Neural cell (in vitro differentiated cells): ENCODE measurements at regions not wholly inside any gene's neighbourhood (a gene's known extent, or its start where the extent isn't known, plus 50 kb on each side); places are given as distances from the start of the nearest gene placed in this dataset.

Source experiments
- H2AFZ ChIP-seq: fragments of 200-600, 300-800 bp; sonication (generic), shearing (Covaris generic); 2 replicates; pipeline ENCODE4 v1.6.0; 2014; ENCODE audit warnings: low read depth, mild to moderate bottlenecking, antibody characterized with exemption, low read length, moderate library complexity
- H3F3A ChIP-seq: fragments of 200-600 bp; shearing (Covaris generic); 2 replicates; pipeline ENCODE4 v1.6.1; 2016; ENCODE audit warnings: mild to moderate bottlenecking, moderate library complexity, mixed read lengths, antibody characterized with exemption, low read length; ENCODE audit not compliant: insufficient read depth, poor library complexity, severe bottlenecking
- H3K27ac ChIP-seq: fragments of 200-600, 300-800 bp; sonication (generic), shearing (Covaris generic); 2 replicates; pipeline ENCODE4 v1.5.1; 2014; ENCODE audit warnings: mild to moderate bottlenecking, low read length, moderate library complexity
- H3K27me3 ChIP-seq: fragments of 300-800, 200-600 bp; sonication (generic), shearing (Covaris generic); 2 replicates; pipeline ENCODE4 v1.6.0; 2014; ENCODE audit warnings: mild to moderate bottlenecking, low read depth, low read length, moderate library complexity; ENCODE audit not compliant: insufficient read depth
- H3K36me3 ChIP-seq: fragments of 300-800, 200-600 bp; sonication (generic), shearing (Covaris generic); 2 replicates; pipeline ENCODE4 v1.5.1; 2014; ENCODE audit warnings: mild to moderate bottlenecking, antibody characterized with exemption, low read length, moderate library complexity; ENCODE audit not compliant: insufficient read depth
- H3K4me2 ChIP-seq: fragments of 300-800, 200-600 bp; sonication (generic), shearing (Covaris generic); 2 replicates; pipeline ENCODE4 v1.6.0; 2014; ENCODE audit warnings: mild to moderate bottlenecking, low read length
- H3K4me3 ChIP-seq: fragments of 300-800, 200-600 bp; sonication (generic), shearing (Covaris generic); 2 replicates; pipeline ENCODE4 v1.5.1; 2014; ENCODE audit warnings: mild to moderate bottlenecking, low read length, moderate library complexity
- H3K79me2 ChIP-seq: fragments of 200-600 bp; shearing (Covaris generic); replicated peaks from 2 replicates; pipeline ENCODE4 v1.6.0; 2014; ENCODE audit warnings: mild to moderate bottlenecking, low read length, moderate library complexity; ENCODE audit not compliant: insufficient read depth
- H3K9ac ChIP-seq: fragments of 300-800, 200-600 bp; sonication (generic), shearing (Covaris generic); 2 replicates; pipeline ENCODE4 v1.6.1; 2016; ENCODE audit warnings: mild to moderate bottlenecking, low read length, mixed read lengths
- H3K9me2 ChIP-seq: fragments of 200-600 bp; shearing (Covaris generic); 2 replicates; pipeline ENCODE4 v1.6.1; 2016; ENCODE audit warnings: mild to moderate bottlenecking, low read length, mixed read lengths; ENCODE audit not compliant: insufficient read depth
- H3K9me3 ChIP-seq: fragments of 200-600, 300-800 bp; sonication (generic), shearing (Covaris generic); 2 replicates; pipeline ENCODE4 v1.6.1; 2016; ENCODE audit warnings: mild to moderate bottlenecking, mixed run types, low read length, moderate library complexity, mixed read lengths
- H4K20me1 ChIP-seq: fragments of 200-600 bp; shearing (Covaris generic); 2 replicates; pipeline ENCODE4 v1.6.1; 2016; ENCODE audit warnings: mild to moderate bottlenecking, mixed run types; ENCODE audit not compliant: insufficient read depth
- CTCF ChIP-seq: fragments of 450-650 bp; IDR thresholded peaks from 2 replicates; pipeline ENCODE4 v1.5.1; 2014; ENCODE audit warnings: antibody characterized with exemption, mild to moderate bottlenecking, moderate library complexity; ENCODE audit not compliant: poor library complexity, severe bottlenecking
- EP300 ChIP-seq: fragments of 450-650 bp; conservative IDR thresholded peaks from 2 replicates; pipeline ENCODE4 v1.6.1; 2014; ENCODE audit warnings: antibody characterized with exemption, mild to moderate bottlenecking, moderate library complexity; ENCODE audit not compliant: poor library complexity, severe bottlenecking
- EZH2 ChIP-seq: fragments of 200-600, 300-800 bp; shearing (Covaris generic), sonication (generic); IDR thresholded peaks from 2 replicates; pipeline ENCODE4 v1.6.1; 2014; ENCODE audit warnings: antibody characterized with exemption, low read length, borderline replicate concordance, mild to moderate bottlenecking; ENCODE audit not compliant: insufficient read depth, poor library complexity, severe bottlenecking
- MXI1 ChIP-seq: fragments of 450-650 bp; conservative IDR thresholded peaks from 2 replicates; pipeline ENCODE4 v1.6.1; 2014; ENCODE audit warnings: antibody characterized with exemption, mild to moderate bottlenecking; ENCODE audit not compliant: poor library complexity, severe bottlenecking
- POLR2AphosphoS5 ChIP-seq: IDR thresholded peaks from 2 replicates; pipeline ENCODE4 v1.6.1; 2012
- RAD21 ChIP-seq: fragments of 450-650 bp; conservative IDR thresholded peaks from 2 replicates; pipeline ENCODE4 v1.6.1; 2014; ENCODE audit warnings: antibody characterized with exemption, mild to moderate bottlenecking, moderate library complexity
- REST ChIP-seq: IDR thresholded peaks from 2 replicates; pipeline ENCODE4 v1.6.1; 2012; ENCODE audit warnings: borderline replicate concordance
- SMC3 ChIP-seq: fragments of 450-650 bp; conservative IDR thresholded peaks from 2 replicates; pipeline ENCODE4 v1.6.1; 2014; ENCODE audit warnings: antibody characterized with exemption, mild to moderate bottlenecking, moderate library complexity; ENCODE audit not compliant: poor library complexity
- TAF1 ChIP-seq: IDR thresholded peaks from 2 replicates; pipeline ENCODE4 v1.6.1; 2012; ENCODE audit warnings: low read depth

- TF ChIP-seq SMC3 (no peak), MXI1 (no peak), EZH2 (no peak), TAF1 (no peak), POLR2AphosphoS5 (no peak), EP300 (no peak), REST (no peak), CTCF (no peak), RAD21 (no peak)
- Histone ChIP-seq H3K27me3 (no peaks in the 10 kb centered on the region), H3K79me2 (no peaks in the 10 kb centered on the region), H3K27ac (no peak overlapping the region), H3F3A (no peaks in the 10 kb centered on the region), H3K9me2 (no peaks in the 10 kb centered on the region), H3K36me3 (no peaks in the 10 kb centered on the region), H4K20me1 (no peaks in the 10 kb centered on the region), H3K4me3 (no peak overlapping the region), H3K9ac (no peak overlapping the region), H3K4me2 (no peak overlapping the region), H3K9me3 (no peaks in the 10 kb centered on the region), H2AFZ (no peak overlapping the region)
Measured at GRCh38 chr4:163071308-163071707, 95.4 kb downstream of the NAF1 start.

GRCh38 chr4:163070023-163070422 is 96.7 kb downstream of the NAF1 start:
- no peaks in the 10 kb centered on the region for H3K36me3 ChIP-seq
- no peak overlapping the region for H3K9ac ChIP-seq
- H4K20me1 ChIP-seq = no peaks in the 10 kb centered on the region
- no peak for TF ChIP-seq REST
- TF ChIP-seq CTCF = no peak
- TF ChIP-seq TAF1 = no peak
- TF ChIP-seq RAD21 = no peak
- TF ChIP-seq POLR2AphosphoS5 = no peak
- TF ChIP-seq EZH2 = no peak
- no peak for TF ChIP-seq SMC3
- TF ChIP-seq EP300 = no peak
- TF ChIP-seq MXI1 = no peak
- H3K27ac ChIP-seq = no peak overlapping the region
- H3K9me2 ChIP-seq = no peaks in the 10 kb centered on the region
- no peak overlapping the region for H2AFZ ChIP-seq
- H3K27me3 ChIP-seq = no peaks in the 10 kb centered on the region
- H3K79me2 ChIP-seq = no peaks in the 10 kb centered on the region
- no peak overlapping the region for H3K4me3 ChIP-seq
- no peaks in the 10 kb centered on the region for H3K9me3 ChIP-seq
- H3F3A ChIP-seq = no peaks in the 10 kb centered on the region
- no peak overlapping the region for H3K4me2 ChIP-seq
